GM03348 (cell line): ENCODE measurements at regions not wholly inside any gene's neighbourhood (a gene's known extent, or its start where the extent isn't known, plus 50 kb on each side); places are given as distances from the start of the nearest gene placed in this dataset.
A peak's percentile ranks its signal among the peaks of the same experiment; 100 is the strongest.

Experiments used
- DNase-seq: peaks from one replicate; pipeline ENCODE4 v3.0.0; 2012; ENCODE audit warnings: low spot score

DNA sequence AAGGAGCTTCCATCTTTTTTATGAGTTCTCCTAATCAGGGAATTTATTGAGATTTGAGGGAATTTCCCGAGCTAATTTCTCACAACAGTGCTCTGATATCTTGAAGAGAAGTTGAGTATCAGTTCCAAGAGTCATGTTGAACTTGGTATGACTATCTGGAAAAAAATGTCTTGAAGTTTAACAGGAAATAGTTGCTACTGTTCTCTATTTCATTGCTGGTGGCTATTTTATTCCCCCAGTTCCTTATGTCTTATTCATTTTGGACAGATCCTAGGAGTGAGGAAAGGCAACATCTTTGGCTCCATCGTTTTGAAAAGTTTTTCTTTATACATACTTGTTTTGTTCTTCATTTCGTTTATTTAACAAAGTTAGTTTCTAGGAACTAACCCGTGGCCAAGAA lies 307.8 kb upstream of the AGTR1 start:
- DNase-seq, result peak; percentile 5

GRCh38 chr3:148395821-148396220 lies 301.9 kb upstream of the AGTR1 start:
- no peak for DNase-seq

GRCh38 chr3:148400754-148401153 lies 296.9 kb upstream of the AGTR1 start:
- DNase-seq, result no peak

GRCh38 chr3:148408667-148409066 lies 289.0 kb upstream of the AGTR1 start:
- no peak for DNase-seq

DNA sequence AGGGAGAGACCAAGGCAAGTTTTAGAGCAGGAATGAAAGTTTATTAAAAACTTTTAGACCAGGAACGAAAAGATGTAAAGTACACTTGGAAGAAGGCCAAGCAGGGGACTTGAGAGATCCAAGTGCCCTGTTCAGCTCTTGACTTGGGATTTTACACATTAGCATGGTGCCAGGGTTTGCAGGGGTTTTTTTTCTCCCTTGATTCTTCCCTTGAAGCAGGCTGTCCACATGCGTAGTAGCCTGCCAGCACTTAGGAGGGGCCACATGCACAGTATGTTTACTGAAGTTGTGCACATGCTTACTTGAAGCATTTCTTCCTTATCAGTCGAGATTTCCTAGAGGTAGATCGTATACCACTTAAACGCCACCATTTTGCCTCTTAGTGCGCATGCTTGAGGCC lies 277.5 kb upstream of the AGTR1 start:
- no peak for DNase-seq

DNA sequence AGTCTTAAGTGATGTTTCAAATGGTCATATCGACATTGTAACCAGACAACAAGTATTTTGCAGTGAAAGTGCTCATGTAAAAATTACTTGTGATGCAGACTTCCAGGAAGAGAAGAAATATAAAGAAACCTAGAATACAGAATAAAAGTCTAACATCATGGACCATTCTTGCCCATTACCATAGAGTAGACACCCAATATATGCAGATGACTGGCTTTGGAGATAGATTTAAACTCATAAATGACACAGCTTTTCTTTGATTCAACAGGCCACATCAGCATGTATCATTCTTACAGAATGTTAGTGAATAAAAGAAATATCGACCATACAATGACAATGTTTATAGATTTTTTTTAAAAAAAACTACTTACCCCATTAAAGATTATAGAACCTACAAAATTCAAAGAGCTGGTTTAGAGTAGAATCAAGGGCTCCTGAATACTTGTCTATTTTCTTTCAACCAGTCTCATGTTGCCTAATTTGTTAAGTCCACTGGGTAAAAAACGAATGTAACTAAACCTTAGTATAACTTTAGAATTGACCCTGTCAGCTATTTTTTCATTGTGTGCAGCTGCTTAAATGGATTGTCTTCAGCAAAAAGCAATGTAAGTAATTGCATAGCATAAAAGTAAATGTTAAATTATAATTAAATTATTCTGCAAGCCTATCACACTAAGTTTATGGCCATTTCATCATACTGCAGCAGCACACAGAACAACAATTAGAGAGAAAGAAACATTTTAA lies 268.7 kb upstream of the AGTR1 start:
- no peak for DNase-seq

GRCh38 chr3:148433665-148434064 lies 264.0 kb upstream of the AGTR1 start:
- DNase-seq, result no peak

DNA sequence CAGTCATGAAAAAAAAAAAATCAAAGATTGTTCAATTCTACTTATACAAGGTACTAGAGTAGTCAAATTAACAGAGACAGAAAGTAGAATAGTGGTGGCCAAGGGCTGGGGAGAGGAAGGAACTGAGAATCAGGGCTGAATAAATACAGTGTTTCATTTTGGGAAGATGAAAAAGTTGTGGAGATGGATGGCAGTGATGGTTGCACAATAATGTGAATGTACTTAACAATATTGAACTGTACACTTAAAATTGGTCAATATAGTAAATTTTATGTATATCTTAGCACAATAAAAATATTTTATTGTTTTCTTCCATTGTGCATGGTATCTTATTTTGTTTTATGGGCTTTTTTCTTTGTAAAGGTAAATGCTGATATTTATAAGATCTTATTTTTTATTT lies 262.2 kb upstream of the AGTR1 start:
- no peak for DNase-seq

GRCh38 chr3:148439254-148439822 lies 258.4 kb upstream of the AGTR1 start:
- DNase-seq, result no peak

GRCh38 chr3:148441191-148441590 lies 256.5 kb upstream of the AGTR1 start:
- DNase-seq, result no peak

GRCh38 chr3:148450819-148451218 lies 246.9 kb upstream of the AGTR1 start:
- no peak for DNase-seq

- DNase-seq, result no peak
Observed at GRCh38 chr3:148451969-148452368, 245.7 kb upstream of the AGTR1 start.

- DNase-seq, result no peak
Observed at GRCh38 chr3:148453781-148454191, 243.9 kb upstream of the AGTR1 start.

- DNase-seq, result no peak
Observed at GRCh38 chr3:148455098-148455497, 242.6 kb upstream of the AGTR1 start.

- DNase-seq, result no peak
Observed at GRCh38 chr3:148457886-148458285, 239.8 kb upstream of the AGTR1 start.

- DNase-seq, result peak; percentile 20
Observed at GRCh38 chr3:148459931-148460513, 237.7 kb upstream of the AGTR1 start.

- no peak for DNase-seq
Observed at GRCh38 chr3:148460686-148461085, 237.0 kb upstream of the AGTR1 start.

DNA sequence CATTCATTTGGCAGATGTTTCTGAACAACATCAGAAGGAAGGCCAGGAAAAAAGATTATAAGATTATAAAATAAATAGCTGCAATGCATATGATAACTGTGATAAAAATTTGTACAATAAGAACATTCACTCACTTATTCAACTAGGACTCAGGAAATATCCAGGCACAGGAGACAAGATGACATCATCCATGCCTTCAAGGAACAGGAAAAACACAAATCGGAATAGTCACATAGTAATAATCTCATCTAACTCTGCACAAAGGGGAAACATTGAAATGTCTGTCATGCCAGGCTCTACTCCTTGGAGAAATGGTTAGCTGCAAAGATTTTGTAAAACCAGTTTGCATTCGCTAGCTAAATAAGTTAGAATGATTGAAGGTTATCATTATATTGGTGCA lies 233.5 kb upstream of the AGTR1 start:
- DNase-seq, result no peak

DNA sequence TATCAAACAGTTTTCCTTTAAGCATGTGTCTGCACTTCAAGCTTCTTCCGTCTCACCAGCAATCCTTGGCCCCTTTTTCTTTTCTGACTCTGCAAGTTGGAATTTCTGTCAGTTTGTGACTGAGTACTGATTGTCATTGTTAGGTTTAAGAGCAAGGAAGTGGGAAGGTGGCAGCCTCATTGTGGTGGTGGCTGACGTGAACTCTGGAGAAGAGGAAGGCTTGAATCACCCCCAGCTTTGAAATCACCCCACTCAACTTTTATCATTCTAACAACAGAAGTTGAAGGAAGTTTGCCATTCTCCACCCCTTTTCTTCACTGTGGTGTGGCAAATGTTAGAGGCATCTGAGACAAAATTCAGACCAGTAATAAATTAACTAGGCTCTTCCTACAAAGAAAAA lies 231.6 kb upstream of the AGTR1 start:
- peak; percentile 11 for DNase-seq

GRCh38 chr3:148466980-148467740 lies 230.5 kb upstream of the AGTR1 start:
- DNase-seq, result no peak

DNA sequence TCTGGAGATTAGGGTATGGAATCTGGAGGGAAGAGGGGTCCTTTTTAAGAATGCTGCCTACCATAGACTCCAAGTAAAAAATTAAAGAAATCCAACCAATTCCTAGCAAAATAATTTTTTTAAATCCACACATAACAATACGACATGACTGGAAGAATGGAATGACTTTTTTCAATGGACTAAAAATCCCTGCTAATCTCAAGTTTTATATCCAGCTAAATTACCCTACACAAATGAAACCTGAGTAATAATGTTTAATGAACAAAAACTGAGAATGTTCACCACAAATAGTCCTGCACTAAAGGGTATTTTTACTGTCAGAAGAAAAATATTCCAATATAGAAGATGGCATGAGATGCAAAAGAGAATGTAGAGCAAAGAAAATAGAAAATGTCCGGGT lies 220.3 kb upstream of the AGTR1 start:
- no peak for DNase-seq

DNA sequence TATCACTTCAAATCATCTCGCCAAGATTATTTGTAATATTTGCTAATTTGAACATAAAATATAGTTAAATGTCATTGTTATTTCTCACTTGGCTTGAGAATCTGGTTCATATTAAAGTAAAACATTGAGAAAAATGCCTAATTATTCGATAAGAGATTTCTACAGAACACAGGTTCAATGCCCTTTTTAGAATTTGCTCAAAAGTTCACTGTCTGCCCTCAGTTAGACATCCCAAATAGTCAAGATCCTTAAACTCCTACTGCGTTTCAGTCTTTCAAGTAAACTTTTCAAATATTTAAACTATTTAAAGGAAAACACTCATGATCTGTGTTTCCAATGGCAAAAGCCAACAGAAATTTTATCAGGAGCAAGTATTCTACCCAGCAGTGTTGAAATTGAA lies 204.1 kb upstream of the AGTR1 start:
- DNase-seq, result no peak

GRCh38 chr3:148494451-148494850 lies 203.3 kb upstream of the AGTR1 start:
- no peak for DNase-seq
